ENCODE measurements at regions not wholly inside any gene's neighbourhood (a gene's known extent, or its start where the extent isn't known, plus 50 kb on each side); places are given as distances from the start of the nearest gene placed in this dataset.

DNA sequence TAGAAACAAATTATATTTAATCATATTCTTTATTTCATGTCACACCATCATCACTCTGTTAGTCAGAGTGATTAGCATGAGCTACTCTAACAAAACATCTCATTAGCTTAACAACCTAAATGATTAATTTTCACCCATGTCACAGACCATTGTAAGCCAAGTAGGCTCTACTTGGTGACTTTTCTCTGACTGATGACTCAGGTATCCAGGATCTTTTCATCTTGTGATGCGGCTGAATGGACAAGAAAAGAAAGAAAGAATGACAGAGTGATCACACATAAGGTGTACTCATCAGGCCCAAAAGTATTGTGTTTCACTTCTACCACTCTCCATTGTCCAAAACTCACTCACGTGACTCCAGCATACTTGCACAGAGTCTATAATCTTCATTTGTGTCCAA is 299.3 kb downstream of the ANXA1 start:
- no peaks in the 10 kb centered on the region for H3K36me3 ChIP-seq (replicated peaks; ENCODE audit: control insufficient read depth, insufficient read depth, low read length)
- no peak for DNase-seq
- no peak overlapping the region for H3K4me3 ChIP-seq (ENCODE audit: insufficient read depth, low read depth, low read length)
- no peaks in the 10 kb centered on the region for H3K27me3 ChIP-seq (ENCODE audit: control insufficient read depth, insufficient read depth, low read length)

DNA sequence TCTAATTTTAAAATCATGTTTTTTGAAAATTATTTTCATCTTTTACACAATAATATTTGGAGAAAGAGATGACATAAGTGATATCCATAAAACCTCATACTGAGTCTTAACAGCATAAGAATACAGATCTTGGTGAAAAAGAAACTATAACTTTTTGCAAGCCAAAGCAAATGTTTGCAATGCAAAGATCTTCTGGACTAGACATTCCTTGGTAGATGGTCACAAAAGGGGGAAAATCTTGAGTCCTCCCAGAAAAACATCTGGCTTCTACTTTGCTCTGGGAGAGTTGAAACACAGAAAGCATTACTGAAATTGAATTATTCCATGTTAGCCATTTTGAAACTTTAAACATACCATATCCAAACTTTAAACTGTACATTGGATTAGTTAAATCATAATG is 308.2 kb downstream of the ANXA1 start:
- H3K27me3 ChIP-seq (ENCODE audit: control insufficient read depth, insufficient read depth, low read length), result no peaks in the 10 kb centered on the region

DNA sequence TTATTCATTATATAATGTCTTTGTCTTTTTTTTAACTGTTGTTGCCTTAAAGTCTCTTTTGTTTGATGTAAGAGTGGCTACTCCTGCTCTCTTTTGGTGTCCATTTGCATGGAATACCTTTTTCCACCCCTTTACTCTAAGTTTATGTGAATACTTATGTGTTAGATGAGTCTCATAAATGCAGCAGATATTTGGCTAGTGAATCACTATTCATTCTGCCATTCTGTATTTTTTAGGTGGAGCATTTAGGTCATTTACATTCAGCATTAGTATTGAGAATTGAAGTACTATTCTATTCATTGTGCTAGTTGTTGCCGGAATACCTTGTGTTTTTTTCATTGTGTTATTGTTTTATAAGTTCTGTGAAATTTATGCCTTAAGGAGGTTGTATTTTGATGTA is 317.1 kb downstream of the ANXA1 start:
- H3K36me3 ChIP-seq (replicated peaks; ENCODE audit: control insufficient read depth, insufficient read depth, low read length), result no peaks in the 10 kb centered on the region
- H3K27me3 ChIP-seq (ENCODE audit: control insufficient read depth, insufficient read depth, low read length), result no peaks in the 10 kb centered on the region
- H3K4me3 ChIP-seq (ENCODE audit: insufficient read depth, low read depth, low read length), result no peak overlapping the region
- DNase-seq, result no peak

More for the DNA sequence above, 308.2 kb downstream of the ANXA1 start:
- DNase-seq, result no peak
- Histone ChIP-seq H3K4me3 (ENCODE audit: insufficient read depth, low read depth, low read length) (no peak overlapping the region), H3K36me3 (replicated peaks; ENCODE audit: control insufficient read depth, insufficient read depth, low read length) (no peaks in the 10 kb centered on the region)

DNA sequence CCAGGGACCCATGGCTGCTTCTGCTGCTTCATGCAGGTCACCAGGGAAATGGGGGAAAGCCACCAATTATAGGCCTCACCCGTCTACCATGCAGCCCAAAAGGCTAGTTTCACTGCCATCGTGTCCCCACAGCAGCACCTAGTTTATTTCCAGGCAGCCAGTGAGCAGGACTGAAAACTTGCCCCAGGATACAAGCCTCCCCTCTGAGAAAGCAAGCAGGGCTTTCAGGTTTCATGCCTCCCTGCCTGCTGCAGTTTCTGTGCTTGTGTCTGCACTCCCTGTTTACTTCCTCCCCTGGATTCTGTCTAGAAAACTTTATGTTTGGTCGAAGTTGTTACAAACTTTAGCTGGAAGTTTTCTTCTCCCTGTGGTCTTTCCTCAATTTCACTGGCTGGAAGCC is 319.1 kb downstream of the ANXA1 start:
- no peak for DNase-seq
- no peak overlapping the region for H3K4me3 ChIP-seq (ENCODE audit: insufficient read depth, low read depth, low read length)
- H3K36me3 ChIP-seq (replicated peaks; ENCODE audit: control insufficient read depth, insufficient read depth, low read length), result no peaks in the 10 kb centered on the region
- no peaks in the 10 kb centered on the region for H3K27me3 ChIP-seq (ENCODE audit: control insufficient read depth, insufficient read depth, low read length)

DNA sequence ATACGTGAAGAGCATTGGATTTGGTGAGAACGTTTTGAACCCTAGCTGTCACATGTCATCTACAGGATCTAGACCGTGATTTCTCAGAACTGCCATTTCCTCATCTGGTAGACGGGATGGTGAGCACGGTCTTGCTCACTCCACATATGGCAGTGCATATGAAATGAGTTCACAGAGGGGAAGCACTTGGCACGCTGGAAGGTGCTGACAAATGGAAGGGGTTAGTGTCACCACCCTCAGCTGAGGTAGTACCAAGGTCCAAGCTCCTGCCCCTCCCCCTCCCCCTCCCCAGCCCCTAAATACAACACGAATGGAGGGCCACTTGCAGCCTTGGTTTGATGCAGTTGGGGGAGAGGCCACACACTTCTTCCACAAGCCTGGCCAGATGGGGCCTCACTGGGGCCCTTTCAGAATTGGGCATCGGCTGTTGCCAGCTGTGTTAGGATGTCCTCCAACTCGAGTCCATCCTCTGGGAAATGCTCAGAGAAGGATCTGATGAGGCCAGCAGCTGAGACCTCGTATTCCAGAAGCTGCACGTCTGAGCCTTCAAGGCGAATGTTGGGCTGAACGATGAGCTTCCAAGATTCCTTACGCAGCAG is 322.4 kb downstream of the ANXA1 start:
- Histone ChIP-seq H3K4me3 (ENCODE audit: insufficient read depth, low read depth, low read length) (no peak overlapping the region), H3K36me3 (replicated peaks; ENCODE audit: control insufficient read depth, insufficient read depth, low read length) (no peaks in the 10 kb centered on the region), H3K27me3 (ENCODE audit: control insufficient read depth, insufficient read depth, low read length) (no peaks in the 10 kb centered on the region)
- DNase-seq, result no peak

DNA sequence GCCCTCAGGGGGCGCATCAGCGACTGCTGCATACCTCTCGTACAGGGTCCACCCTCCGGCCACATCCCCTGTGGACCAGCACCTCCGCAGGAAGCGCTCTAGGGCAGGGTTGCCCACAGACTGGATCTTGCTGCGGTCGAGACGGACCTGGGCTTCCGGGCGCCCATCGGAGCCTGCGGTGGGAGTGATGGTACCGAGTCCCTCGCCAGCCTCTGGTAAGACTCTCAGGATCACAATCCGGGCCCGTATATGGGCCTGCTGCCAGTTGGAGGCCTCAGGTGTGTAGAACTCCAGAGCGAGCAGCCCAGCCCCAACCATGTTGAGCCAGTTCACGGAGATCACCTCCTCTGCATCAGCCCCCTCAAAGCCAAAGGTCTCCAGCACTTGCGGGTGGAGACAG is 323.0 kb downstream of the ANXA1 start:
- Histone ChIP-seq H3K36me3 (replicated peaks; ENCODE audit: control insufficient read depth, insufficient read depth, low read length) (no peaks in the 10 kb centered on the region), H3K4me3 (ENCODE audit: insufficient read depth, low read depth, low read length) (no peak overlapping the region), H3K27me3 (ENCODE audit: control insufficient read depth, insufficient read depth, low read length) (no peaks in the 10 kb centered on the region)
- no peak for DNase-seq

DNA sequence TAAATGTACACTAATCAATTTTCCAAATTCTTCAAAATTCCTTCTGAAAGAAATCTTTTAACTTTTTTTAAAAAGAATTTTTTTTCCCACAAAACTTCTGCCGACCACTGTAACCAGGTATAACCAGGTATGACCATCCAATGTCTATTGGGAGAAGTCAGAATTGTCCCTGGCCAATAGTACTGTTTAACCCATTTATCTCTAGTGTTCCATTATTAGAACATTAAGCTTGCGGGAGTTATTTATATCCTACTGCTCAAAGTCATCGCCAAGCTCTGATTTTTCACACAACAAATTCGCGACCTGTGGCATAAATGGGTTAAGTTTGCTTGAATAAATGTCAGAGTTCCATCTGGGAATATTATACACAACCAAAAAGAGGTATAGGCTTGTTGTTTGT is 343.2 kb downstream of the ANXA1 start:
- Histone ChIP-seq H3K27me3 (ENCODE audit: control insufficient read depth, insufficient read depth, low read length) (no peaks in the 10 kb centered on the region), H3K4me3 (ENCODE audit: insufficient read depth, low read depth, low read length) (no peak overlapping the region), H3K36me3 (replicated peaks; ENCODE audit: control insufficient read depth, insufficient read depth, low read length) (no peaks in the 10 kb centered on the region)
- DNase-seq, result no peak

DNA sequence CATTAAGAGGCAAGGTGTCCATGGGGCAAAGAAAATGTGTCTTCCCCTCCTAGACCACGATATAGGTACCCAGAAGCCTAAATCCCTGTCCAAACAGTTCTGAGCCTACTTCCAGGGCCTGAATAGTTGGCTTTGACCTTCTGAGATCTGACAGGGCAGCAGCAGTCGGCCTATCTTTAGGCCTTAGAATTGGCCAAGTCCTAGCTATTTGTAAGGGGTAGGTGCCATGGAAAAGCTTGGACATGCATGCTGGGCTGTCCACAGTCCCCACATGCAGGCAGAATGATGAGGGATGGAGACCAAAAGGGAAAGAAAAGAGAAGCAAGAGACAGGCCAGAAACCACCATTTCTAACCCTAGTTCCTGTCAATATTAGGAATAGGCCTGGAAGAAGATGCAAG is 346.1 kb downstream of the ANXA1 start:
- Histone ChIP-seq H3K27me3 (ENCODE audit: control insufficient read depth, insufficient read depth, low read length) (no peaks in the 10 kb centered on the region), H3K4me3 (ENCODE audit: insufficient read depth, low read depth, low read length) (no peak overlapping the region), H3K36me3 (replicated peaks; ENCODE audit: control insufficient read depth, insufficient read depth, low read length) (no peaks in the 10 kb centered on the region)
- no peak for DNase-seq

DNA sequence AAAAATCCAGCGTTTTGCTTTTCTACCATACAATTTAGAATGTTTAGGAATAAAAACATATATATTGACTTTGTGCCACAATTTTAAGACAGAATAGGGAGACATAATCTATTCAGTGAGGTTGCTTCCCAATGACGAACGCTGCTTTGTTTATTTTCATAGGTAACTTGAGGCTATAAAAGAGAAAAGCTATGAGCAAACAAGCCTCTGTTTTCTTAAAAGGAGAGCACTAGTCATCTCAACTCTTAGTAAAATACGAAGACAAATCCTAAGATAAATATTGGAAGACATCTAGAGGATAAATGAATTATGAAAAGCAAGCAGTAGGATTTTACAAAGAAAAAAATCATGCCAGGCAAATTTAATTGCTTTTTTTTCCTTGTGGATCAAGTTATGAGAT is 363.6 kb downstream of the ANXA1 start:
- DNase-seq, result no peak
- Histone ChIP-seq H3K4me3 (ENCODE audit: insufficient read depth, low read depth, low read length) (no peak overlapping the region), H3K36me3 (replicated peaks; ENCODE audit: control insufficient read depth, insufficient read depth, low read length) (no peaks in the 10 kb centered on the region), H3K27me3 (ENCODE audit: control insufficient read depth, insufficient read depth, low read length) (no peaks in the 10 kb centered on the region)

DNA sequence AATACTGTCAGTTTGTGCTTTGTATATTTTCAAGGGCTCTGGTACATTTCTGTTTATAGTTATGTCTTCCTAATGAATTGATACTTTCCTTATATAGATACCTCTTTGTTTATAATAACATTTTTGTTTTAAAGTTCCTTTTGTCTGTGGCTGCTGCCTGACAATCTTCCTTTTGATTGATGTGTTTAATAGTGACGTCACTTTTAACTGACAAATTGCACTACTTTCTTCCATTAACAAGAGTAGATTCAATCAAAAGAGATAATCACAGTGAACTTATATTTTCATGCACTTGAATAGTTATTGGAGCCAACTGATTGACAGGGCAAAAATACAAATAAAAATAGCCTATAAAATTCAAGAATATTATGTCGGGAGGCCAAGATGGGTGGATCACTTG is 371.7 kb downstream of the ANXA1 start:
- Histone ChIP-seq H3K4me3 (ENCODE audit: insufficient read depth, low read depth, low read length) (no peak overlapping the region), H3K36me3 (replicated peaks; ENCODE audit: control insufficient read depth, insufficient read depth, low read length) (no peaks in the 10 kb centered on the region), H3K27me3 (ENCODE audit: control insufficient read depth, insufficient read depth, low read length) (no peaks in the 10 kb centered on the region)
- DNase-seq, result no peak

DNA sequence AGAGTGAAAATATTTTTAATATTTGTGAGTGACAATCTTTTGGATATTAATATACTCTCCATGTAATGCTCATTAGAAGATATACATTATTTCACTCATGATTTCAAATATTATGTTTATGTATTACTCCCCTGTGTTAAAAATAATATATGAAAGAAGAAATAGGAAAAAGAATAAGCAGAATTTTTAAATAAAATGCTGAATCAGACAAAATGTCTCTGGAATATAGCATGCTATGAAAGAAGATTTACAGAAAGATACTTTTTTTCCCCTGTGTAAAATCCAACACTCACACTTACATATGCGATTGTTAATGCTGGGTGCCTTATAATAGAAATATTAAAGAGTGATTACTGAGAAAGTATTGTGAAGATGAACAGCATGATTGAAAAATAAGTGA is 373.7 kb downstream of the ANXA1 start:
- DNase-seq, result no peak
- H3K27me3 ChIP-seq (ENCODE audit: control insufficient read depth, insufficient read depth, low read length), result no peaks in the 10 kb centered on the region
- no peaks in the 10 kb centered on the region for H3K36me3 ChIP-seq (replicated peaks; ENCODE audit: control insufficient read depth, insufficient read depth, low read length)
- H3K4me3 ChIP-seq (ENCODE audit: insufficient read depth, low read depth, low read length), result no peak overlapping the region

DNA sequence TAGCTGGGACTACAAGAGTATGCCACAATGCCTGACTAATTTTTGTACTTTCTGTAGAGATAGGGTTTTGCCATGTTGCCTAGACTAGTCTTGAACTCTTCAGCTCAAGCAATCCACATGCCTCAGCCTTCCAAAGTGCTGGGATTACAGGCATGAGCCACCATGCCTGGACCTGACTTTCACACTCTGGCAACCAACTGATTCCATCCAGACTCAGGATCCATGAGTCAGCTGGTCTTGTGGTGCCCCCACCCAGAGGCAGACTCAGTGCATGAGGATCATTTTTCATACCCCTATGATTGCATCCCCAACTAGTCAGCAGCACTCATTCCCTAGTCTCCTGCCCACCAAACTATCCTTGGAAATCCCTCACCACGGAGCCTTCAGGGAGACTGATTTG is 375.9 kb downstream of the ANXA1 start:
- no peak for DNase-seq
- Histone ChIP-seq H3K36me3 (replicated peaks; ENCODE audit: control insufficient read depth, insufficient read depth, low read length) (no peaks in the 10 kb centered on the region), H3K4me3 (ENCODE audit: insufficient read depth, low read depth, low read length) (no peak overlapping the region), H3K27me3 (ENCODE audit: control insufficient read depth, insufficient read depth, low read length) (no peaks in the 10 kb centered on the region)

DNA sequence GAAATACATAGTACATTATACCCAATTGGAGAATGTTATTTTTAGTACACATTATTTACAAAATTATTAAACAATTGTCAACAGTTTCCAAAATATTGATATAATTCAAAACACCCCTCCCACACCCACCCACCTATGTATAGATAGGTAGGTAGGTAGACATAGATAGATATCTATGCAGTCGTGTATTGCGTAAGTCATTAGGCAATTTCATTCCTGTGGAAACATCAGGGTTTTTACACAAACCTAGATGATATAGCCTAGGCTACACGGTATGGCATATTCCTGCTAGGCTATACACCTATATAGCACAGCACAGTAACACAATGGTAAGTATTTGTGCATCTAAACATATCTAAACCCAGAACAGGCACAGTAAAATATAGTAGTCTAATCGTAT is 377.3 kb downstream of the ANXA1 start:
- Histone ChIP-seq H3K4me3 (ENCODE audit: insufficient read depth, low read depth, low read length) (no peak overlapping the region), H3K27me3 (ENCODE audit: control insufficient read depth, insufficient read depth, low read length) (no peaks in the 10 kb centered on the region), H3K36me3 (replicated peaks; ENCODE audit: control insufficient read depth, insufficient read depth, low read length) (no peaks in the 10 kb centered on the region)
- no peak for DNase-seq

DNA sequence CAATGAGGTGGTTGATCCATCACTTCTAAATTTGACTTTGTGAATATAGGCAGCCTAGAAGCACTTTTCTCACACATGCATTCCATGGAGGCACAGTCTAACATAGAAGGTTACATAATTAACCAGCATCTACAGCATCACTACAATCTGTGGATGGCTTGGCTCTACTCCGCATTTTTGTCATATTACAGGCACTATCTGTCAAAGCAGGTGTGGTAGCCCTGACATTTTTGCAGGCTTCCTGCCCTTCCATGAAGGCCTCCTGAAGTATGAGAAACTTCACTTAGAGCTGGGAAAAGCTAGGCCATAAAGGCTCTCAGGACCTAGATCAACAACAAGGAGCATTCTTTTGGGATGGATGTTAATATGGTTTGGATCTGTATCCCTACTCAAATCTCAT is 378.0 kb downstream of the ANXA1 start:
- no peaks in the 10 kb centered on the region for H3K27me3 ChIP-seq (ENCODE audit: control insufficient read depth, insufficient read depth, low read length)
- no peak for DNase-seq
- no peaks in the 10 kb centered on the region for H3K36me3 ChIP-seq (replicated peaks; ENCODE audit: control insufficient read depth, insufficient read depth, low read length)
- H3K4me3 ChIP-seq (ENCODE audit: insufficient read depth, low read depth, low read length), result no peak overlapping the region

DNA sequence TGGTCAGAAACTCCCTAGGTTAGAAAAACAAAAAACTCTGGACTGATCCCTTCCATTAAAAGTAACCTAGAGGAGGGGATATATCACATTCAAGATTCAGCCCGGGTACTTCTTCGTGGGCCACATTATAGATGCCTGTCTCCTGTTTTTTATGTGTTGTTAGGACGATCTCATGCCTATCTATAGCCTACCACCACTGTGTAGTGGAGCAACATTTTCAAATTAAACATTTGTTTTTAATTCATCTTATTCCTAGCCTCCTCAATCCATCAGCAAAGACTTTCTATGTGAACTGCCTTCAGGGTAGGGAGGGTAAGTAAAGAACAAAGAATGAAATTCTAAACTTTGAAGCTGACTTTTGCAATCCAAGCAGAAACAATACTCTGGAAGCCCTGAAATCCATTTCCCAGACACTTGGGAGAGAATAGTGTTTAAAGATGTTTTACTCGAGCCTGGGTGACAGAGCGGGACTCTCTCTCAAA is 379.4 kb downstream of the ANXA1 start:
- no peak for DNase-seq
- Histone ChIP-seq H3K4me3 (ENCODE audit: insufficient read depth, low read depth, low read length) (no peak overlapping the region), H3K36me3 (replicated peaks; ENCODE audit: control insufficient read depth, insufficient read depth, low read length) (no peaks in the 10 kb centered on the region), H3K27me3 (ENCODE audit: control insufficient read depth, insufficient read depth, low read length) (no peaks in the 10 kb centered on the region)

DNA sequence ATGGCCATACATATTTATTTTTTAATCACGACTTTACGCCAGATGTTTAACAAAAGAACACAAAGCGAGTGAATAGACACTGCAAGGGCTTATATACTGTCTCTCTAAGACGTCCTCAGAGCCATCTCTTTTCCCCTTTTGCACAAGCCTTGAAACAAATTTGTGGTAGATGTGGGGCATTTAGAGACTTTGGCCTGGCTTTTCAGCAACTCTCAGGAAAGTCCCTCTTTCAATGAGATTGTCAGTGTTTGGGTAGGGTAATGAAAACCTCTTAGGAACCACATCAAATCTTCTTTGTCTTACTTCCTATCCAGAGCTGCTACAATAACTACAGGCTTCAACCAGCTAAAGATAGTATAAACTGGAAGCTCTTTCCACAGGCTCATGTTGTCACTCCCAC is 380.0 kb downstream of the ANXA1 start:
- DNase-seq, result no peak
- Histone ChIP-seq H3K36me3 (replicated peaks; ENCODE audit: control insufficient read depth, insufficient read depth, low read length) (no peaks in the 10 kb centered on the region), H3K4me3 (ENCODE audit: insufficient read depth, low read depth, low read length) (no peak overlapping the region), H3K27me3 (ENCODE audit: control insufficient read depth, insufficient read depth, low read length) (no peaks in the 10 kb centered on the region)

All from H7 (cell line).